Prostate gland (tissue), 2 donors: ENCODE measurements at regions not wholly inside any gene's neighbourhood (a gene's known extent, or its start where the extent isn't known, plus 50 kb on each side); places are given as distances from the start of the nearest gene placed in this dataset.

Source experiments
- DNase-seq: peaks from one replicate; pipeline ENCODE4 v3.0.0-alpha.2; 2019; ENCODE audit warnings: low spot score
- H3K27ac ChIP-seq, 2 donors: fragments of 200-600 bp; sonication (generic); 2 replicates each; pipeline ENCODE4 v1.5.1; 2017 to 2019
- H3K27me3 ChIP-seq: fragments of 200-600 bp; sonication (generic); replicated peaks from 2 replicates; pipeline ENCODE4 v1.5.1; 2019; ENCODE audit not compliant: insufficient read depth
- H3K36me3 ChIP-seq, 2 donors: fragments of 200-600 bp; sonication (generic); 1 replicate in 1 of 2; 2 replicates in 1 of 2; pipeline versions ENCODE4 v1.5.1 to v1.8.1; 2017 to 2019
- H3K4me1 ChIP-seq: fragments of 200-600 bp; sonication (generic); replicated peaks from 2 replicates; pipeline ENCODE4 v1.5.1; 2019
- H3K4me3 ChIP-seq, 2 donors: fragments of 200-600 bp; sonication (generic); 2 replicates each; pipeline ENCODE4 v1.5.1; 2017 to 2019
- H3K9me3 ChIP-seq: fragments of 200-600 bp; sonication (generic); 2 replicates; pipeline ENCODE4 v1.5.1; 2017
- CTCF ChIP-seq, 4 experiments: fragments of 200-600 bp in 2 of 4; fragments of 450-650 bp in 2 of 4; sonication (generic) in 2 of 4; IDR thresholded peaks; 1 replicate in 3 of 4; 2 replicates in 1 of 4; pipeline ENCODE4 v1.5.1; 2016 to 2019; ENCODE audit warnings: antibody characterized with exemption in 4 of 4, mild to moderate bottlenecking in 2 of 4, moderate library complexity in 2 of 4
- POLR2A ChIP-seq: fragments of 450-650 bp; IDR thresholded peaks from one replicate; pipeline ENCODE4 v1.6.1; 2016; ENCODE audit warnings: antibody characterized with exemption, mild to moderate bottlenecking
- POLR2AphosphoS5 ChIP-seq: sonication (generic); formaldehyde crosslinking; IDR thresholded peaks from one replicate; pipeline ENCODE4 v1.6.1; 2017; ENCODE audit warnings: antibody characterized with exemption
- WGBS: methylation state at CpG from one replicate; pipeline ENCODE4 v1.1.5; 2018; 5-methylcytosine and 5-hydroxymethylcytosine counted together
- intact Hi-C: fragments of 100-400 bp; cut with DNase I; formaldehyde crosslinking; loops from one replicate; pipeline ENCODE4 v1.14.2; 2022

DNA sequence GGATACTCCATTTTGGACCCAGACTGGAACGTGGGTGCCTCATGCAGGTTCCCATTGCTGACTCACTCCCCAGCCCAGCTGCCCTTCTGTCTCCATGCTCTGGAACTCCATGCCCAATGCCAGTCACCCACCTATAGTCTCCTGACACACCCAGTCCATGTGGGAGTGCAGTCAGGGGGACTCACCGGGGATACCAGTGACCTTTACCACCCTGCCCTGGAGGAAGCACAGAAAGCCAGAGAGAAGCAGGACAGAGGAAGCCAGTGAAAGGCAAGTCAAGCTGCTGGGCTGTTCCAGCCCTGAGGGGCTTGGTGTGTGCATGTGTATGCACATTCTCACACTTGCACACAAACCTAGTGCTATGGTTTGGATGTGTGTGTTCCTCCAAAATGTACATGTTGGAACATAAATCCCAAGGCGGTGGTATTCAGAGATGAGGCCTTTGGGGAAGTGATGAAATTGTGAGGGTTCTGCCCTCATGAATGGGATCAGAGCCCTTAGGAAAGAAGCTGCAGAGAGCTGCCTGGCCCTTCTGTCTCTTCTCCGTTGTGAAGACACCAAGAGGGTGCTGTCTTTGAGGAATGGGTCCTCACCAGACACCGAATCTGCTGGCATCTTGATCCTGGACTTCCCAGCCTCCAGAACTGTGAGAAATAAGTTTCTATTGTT, 121.4 kb upstream of the MAFB start:
- H3K9me3 ChIP-seq = no peaks in the 10 kb centered on the region

DNA sequence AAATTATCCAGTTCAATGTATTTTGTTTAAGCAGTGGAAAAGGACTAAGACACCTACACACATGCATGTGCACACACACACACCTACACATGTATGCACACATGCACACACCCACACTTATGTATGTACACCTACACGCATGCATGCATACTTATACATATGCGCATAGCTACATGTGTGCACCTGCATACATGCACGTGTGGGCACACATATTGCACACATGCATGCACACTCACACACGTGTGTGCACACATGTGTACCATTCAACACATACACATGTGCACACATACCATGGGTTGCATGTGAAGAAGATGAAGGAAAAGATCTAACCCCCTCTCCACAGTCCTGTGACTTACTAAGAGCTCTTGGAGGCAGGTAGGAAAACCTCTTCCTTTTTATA, 122.0 kb upstream of the MAFB start:
- 88% methylated on average over 4 of the region's 4 CpGs for whole genome bisulfite sequencing
- Histone ChIP-seq H3K9me3 (no peaks in the 10 kb centered on the region), H3K4me1 (no peaks in the 10 kb centered on the region), H3K36me3 (no peaks in the 10 kb centered on the region), H3K4me3 (no peak overlapping the region), H3K27me3 (no peaks in the 10 kb centered on the region), H3K27ac (no peak overlapping the region)
- TF ChIP-seq CTCF (IDR thresholded peaks at IDR 0.05) (no peak), POLR2AphosphoS5 (no peak), POLR2A (no peak)
- no peak for DNase-seq
- intact Hi-C loops = no loop called here

More for the DNA sequence above, 121.4 kb upstream of the MAFB start:
- 75% methylated on average over 5 of the region's 5 CpGs for WGBS
- no peaks in the 10 kb centered on the region for H3K36me3 ChIP-seq
- TF ChIP-seq POLR2AphosphoS5 (no peak), POLR2A (no peak), CTCF (IDR thresholded peaks at IDR 0.05) (no peak)
- H3K27ac ChIP-seq = no peak overlapping the region
- H3K27me3 ChIP-seq = no peaks in the 10 kb centered on the region
- DNase-seq = no peak
- no peak overlapping the region for H3K4me3 ChIP-seq
- intact Hi-C loops = no loop called here
- no peaks in the 10 kb centered on the region for H3K4me1 ChIP-seq

DNA sequence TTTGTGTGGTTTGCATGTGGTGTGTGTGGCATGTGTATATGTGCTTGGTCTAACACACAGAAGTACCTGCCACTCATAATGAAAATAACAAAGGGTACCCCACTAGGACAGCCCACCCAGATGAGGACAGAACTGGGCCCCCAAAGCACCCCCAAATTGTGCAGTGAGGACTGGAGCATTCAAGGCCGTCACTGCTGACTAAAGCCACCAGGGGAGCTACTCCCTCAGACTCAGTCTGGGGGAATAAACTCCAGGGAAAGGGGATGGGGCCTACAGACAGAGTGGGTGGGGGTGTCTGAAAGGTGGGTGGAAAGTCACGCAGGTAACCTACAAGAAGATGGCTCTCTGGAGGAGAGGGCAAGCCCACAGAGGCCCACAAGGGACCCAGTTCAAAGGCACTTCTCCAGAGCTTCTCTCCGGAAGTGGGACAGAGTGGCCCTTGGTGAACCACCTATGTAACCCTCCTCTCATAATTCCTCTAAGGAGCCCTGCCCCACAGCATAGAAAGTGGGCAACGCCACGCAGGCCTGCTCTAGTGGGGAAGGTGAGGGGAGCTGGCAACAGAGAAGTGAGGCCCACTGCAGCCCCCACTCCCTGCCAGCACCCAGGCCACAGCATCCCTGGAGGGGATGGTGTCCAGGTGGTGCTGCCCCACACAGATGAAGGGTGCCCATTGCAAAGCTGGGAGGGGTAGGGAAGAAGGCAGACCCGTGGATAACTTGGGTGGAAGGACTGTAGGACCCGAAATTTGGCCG, 122.8 kb upstream of the MAFB start:
- Histone ChIP-seq H3K27me3 (no peaks in the 10 kb centered on the region), H3K4me1 (no peaks in the 10 kb centered on the region), H3K9me3 (no peaks in the 10 kb centered on the region), H3K27ac (no peak overlapping the region), H3K36me3 (no peaks in the 10 kb centered on the region), H3K4me3 (no peak overlapping the region)
- 89% methylated on average over 8 of the region's 8 CpGs for WGBS
- DNase-seq = no peak
- no peak for TF ChIP-seq POLR2AphosphoS5
- no peak for TF ChIP-seq POLR2A
- TF ChIP-seq CTCF (IDR thresholded peaks at IDR 0.05) = no peak
- intact Hi-C loops = no loop called here

- WGBS = 77% methylated on average over 7 of the region's 7 CpGs
- intact Hi-C loops = no loop called here
- H3K27me3 ChIP-seq = no peaks in the 10 kb centered on the region
- DNase-seq = no peak
- no peak overlapping the region for H3K27ac ChIP-seq
- H3K36me3 ChIP-seq = no peaks in the 10 kb centered on the region
- no peaks in the 10 kb centered on the region for H3K4me1 ChIP-seq
- no peaks in the 10 kb centered on the region for H3K9me3 ChIP-seq
- no peak overlapping the region for H3K4me3 ChIP-seq
- TF ChIP-seq CTCF (IDR thresholded peaks at IDR 0.05) = no peak
These were observed 123.4 kb upstream of the MAFB start for GRCh38 chr20:40812415-40812925.

DNA sequence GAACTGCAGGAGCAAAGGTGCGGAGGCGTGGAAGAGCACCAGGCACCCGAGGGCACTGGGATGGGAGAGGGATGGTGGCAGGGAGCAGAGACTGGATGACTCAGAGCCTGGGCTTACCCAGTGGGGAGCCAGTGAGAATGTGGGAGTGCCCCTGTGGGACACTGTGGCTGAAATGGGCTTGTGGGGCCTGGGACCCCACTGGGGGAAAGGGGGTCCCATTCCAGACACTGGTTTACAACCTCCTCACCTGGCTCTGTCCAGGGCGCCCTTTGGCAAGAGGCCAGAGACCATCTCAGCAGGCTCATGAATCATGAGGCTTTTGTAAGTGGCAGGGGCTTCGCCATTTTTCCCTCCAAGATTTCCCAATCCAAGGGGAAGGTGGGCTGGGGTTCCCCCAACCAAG, 124.0 kb upstream of the MAFB start:
- H3K4me3 ChIP-seq = no peak overlapping the region
- TF ChIP-seq POLR2AphosphoS5 (no peak), CTCF (IDR thresholded peaks at IDR 0.05) (no peak), POLR2A (no peak)
- H3K27ac ChIP-seq = no peak overlapping the region
- H3K36me3 ChIP-seq = no peaks in the 10 kb centered on the region
- 80% methylated on average over 5 of the region's 5 CpGs for WGBS
- no peaks in the 10 kb centered on the region for H3K27me3 ChIP-seq
- DNase-seq = no peak
- no peaks in the 10 kb centered on the region for H3K4me1 ChIP-seq
- intact Hi-C loops = no loop called here
- H3K9me3 ChIP-seq = no peaks in the 10 kb centered on the region
